HCT116 (cell line): ENCODE measurements at regions not wholly inside any gene's neighbourhood (a gene's known extent, or its start where the extent isn't known, plus 50 kb on each side); places are given as distances from the start of the nearest gene placed in this dataset.

Experiments
- ATF3 ChIP-seq: IDR thresholded peaks from 2 replicates; pipeline ENCODE4 v1.6.1; 2012
- EZH2phosphoT487 ChIP-seq: fragments of 200-600 bp; IDR thresholded peaks from 2 replicates; pipeline ENCODE4 v1.6.1; 2018; ENCODE audit warnings: antibody characterized with exemption, borderline replicate concordance
- YY1 ChIP-seq: IDR thresholded peaks from 2 replicates; pipeline ENCODE4 v1.6.1; 2011; ENCODE audit warnings: low read length, low read depth, moderate library complexity, mild to moderate bottlenecking; ENCODE audit not compliant: insufficient replicate concordance; ENCODE audit errors: extremely low read depth
- TF ChIP-seq, protein P1 (sequence below), 3 experiments: fragments of 200-600 bp in 1 of 3; sonication (generic) in 1 of 3; IDR thresholded peaks in 2 of 3; conservative IDR thresholded peaks in 1 of 3; 2 replicates each; pipeline ENCODE4 v1.5.1; 2012 to 2017; ENCODE audit warnings: low read depth in 2 of 3, low read length in 2 of 3, antibody characterized with exemption in 1 of 3, borderline replicate concordance in 1 of 3, control low read depth in 1 of 3, mild to moderate bottlenecking in 1 of 3, mixed read lengths in 1 of 3, mixed run types in 1 of 3, moderate library complexity in 1 of 3; ENCODE audit not compliant: insufficient read depth in 1 of 3

DNA sequence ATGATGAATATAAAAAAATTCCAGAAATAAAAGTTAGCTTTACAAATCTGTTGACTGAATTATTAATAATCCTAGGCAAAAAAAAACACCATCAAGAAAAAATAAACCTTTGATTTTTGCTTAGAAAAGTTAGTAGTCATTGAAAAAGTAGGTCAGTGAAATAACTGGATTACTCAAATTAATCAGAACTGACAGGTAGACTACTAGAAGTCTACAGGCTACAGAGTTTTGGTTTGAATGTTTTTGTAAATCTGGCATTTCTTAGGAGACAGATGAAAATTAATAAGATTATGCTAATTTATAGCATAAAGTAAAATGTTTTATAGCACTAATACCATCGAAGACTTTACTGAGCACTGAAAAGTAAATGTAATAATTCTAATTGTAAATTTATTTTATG lies 511.9 kb downstream of the PTPRC start:
- TF ChIP-seq YY1: no peak
- TF ChIP-seq, protein P1, sequence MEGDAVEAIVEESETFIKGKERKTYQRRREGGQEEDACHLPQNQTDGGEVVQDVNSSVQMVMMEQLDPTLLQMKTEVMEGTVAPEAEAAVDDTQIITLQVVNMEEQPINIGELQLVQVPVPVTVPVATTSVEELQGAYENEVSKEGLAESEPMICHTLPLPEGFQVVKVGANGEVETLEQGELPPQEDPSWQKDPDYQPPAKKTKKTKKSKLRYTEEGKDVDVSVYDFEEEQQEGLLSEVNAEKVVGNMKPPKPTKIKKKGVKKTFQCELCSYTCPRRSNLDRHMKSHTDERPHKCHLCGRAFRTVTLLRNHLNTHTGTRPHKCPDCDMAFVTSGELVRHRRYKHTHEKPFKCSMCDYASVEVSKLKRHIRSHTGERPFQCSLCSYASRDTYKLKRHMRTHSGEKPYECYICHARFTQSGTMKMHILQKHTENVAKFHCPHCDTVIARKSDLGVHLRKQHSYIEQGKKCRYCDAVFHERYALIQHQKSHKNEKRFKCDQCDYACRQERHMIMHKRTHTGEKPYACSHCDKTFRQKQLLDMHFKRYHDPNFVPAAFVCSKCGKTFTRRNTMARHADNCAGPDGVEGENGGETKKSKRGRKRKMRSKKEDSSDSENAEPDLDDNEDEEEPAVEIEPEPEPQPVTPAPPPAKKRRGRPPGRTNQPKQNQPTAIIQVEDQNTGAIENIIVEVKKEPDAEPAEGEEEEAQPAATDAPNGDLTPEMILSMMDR (IDR thresholded peaks at IDR 0.05 in 2 of 3, conservative IDR thresholded peaks at IDR 0.05 in 1 of 3; ENCODE audit: borderline replicate concordance in 1 of 3, insufficient read depth in 1 of 3, low read depth in 2 of 3, low read length in 2 of 3): no peak
- TF ChIP-seq EZH2phosphoT487: no peak
- TF ChIP-seq ATF3: no peak
